AG04449 (cell line): ENCODE measurements at regions not wholly inside any gene's neighbourhood (a gene's known extent, or its start where the extent isn't known, plus 50 kb on each side); places are given as distances from the start of the nearest gene placed in this dataset.

ENCODE experiments used
- CTCF ChIA-PET: fragments of 350-600 bp; formaldehyde crosslinking; extraction: SDS; loops from one replicate; lab custom pipeline; 2021; ENCODE audit warnings: antibody characterized with exemption; lab: Yijun Ruan, JAX
- POLR2A ChIA-PET: fragments of 400-600, 350-600 bp; formaldehyde crosslinking; extraction: SDS; loops from one replicate; lab custom pipeline; 2020; ENCODE audit warnings: antibody characterized with exemption, inconsistent platforms; lab: Yijun Ruan, JAX
- DNase-seq: peaks from one replicate; pipeline ENCODE4 v3.0.0-alpha.2; 2010; ENCODE audit warnings: low read depth, low spot score
- H3K4me3 ChIP-seq: 2 replicates; pipeline ENCODE4 v1.5.1; 2011; ENCODE audit warnings: low read depth, mild to moderate bottlenecking, control low read depth, low read length
- TF ChIP-seq, protein P1 (sequence below): IDR thresholded peaks from one replicate; pipeline ENCODE4 v1.5.1; 2011; ENCODE audit warnings: mild to moderate bottlenecking, moderate library complexity, low read length, control low read depth, inconsistent platforms; ENCODE audit not compliant: insufficient read depth; ENCODE audit errors: missing control alignments

DNA sequence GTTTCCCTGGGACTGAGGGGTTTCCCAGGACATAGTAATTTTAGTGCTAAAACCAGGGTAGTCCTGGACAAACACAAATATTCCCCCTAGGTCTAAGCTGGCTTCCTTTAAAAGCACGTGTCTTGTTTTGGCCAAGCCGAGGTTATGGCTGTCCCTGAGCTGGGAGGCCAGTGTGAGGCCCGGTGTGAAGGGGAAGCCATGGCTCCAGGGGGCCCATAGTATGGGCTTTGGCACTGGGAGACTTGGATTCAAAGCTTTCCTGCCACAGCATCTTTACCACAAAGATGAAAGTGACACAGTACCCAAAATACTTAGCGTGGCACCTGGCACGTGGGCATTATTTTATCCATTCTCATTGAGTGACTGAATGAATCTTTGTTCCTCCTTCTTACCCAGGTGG, 345.2 kb downstream of the ZNF536 start:
- POLR2A ChIA-PET, result no interaction called here
- DNase-seq, result no peak
- no peak overlapping the region for H3K4me3 ChIP-seq
- TF ChIP-seq, protein P1, sequence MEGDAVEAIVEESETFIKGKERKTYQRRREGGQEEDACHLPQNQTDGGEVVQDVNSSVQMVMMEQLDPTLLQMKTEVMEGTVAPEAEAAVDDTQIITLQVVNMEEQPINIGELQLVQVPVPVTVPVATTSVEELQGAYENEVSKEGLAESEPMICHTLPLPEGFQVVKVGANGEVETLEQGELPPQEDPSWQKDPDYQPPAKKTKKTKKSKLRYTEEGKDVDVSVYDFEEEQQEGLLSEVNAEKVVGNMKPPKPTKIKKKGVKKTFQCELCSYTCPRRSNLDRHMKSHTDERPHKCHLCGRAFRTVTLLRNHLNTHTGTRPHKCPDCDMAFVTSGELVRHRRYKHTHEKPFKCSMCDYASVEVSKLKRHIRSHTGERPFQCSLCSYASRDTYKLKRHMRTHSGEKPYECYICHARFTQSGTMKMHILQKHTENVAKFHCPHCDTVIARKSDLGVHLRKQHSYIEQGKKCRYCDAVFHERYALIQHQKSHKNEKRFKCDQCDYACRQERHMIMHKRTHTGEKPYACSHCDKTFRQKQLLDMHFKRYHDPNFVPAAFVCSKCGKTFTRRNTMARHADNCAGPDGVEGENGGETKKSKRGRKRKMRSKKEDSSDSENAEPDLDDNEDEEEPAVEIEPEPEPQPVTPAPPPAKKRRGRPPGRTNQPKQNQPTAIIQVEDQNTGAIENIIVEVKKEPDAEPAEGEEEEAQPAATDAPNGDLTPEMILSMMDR, result no peak
- CTCF ChIA-PET, result interaction anchor here (0.7 kb wide), 1 partner anchor 1507 kb away, joined by 3 read pairs; no protein-coding TSS in a partner anchor

DNA sequence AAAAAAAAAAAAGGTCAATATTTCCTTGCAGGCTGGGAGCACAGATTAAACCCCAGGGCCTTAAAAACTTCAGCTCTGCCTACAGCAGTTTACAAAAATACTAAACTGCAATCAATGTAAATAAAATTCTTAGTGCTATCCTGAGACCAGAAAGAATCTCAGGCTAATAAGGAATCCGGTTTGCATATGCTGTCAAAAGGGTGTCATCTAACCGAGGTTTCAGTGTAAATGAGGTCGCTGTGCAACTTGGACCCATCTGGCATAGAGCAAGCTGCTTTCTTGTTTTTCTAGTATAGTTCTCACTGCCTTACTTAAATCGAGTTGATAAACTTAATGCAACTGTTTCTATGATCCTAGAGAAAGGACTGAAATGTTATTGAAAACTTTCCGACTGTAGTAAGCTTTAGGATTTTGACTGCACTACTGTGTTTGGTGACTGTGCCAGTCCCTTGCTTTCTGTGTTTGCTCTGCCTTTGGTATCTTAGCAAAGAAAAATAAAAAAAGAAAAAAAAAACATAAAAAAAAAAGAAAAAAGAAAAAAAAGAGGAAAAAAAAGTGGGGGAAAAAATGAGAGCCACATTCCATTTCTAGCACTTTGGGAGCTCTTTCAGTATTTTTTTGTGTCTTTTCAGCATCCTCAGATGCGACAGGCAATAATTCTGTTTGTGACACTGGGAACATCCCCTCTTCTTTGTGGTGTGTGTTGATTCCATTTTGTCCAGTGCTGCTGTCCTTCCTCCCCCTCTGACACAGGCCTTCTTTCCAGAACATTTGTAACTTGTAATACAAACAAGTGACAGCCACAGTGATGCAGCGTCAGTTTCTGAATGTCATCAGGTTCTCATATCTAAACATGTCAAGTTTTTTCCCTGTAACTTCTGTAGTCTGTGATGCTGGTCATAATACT, 340.5 kb downstream of the ZNF536 start:
- ChIA-PET CTCF (no interaction called here), POLR2A (no interaction called here)
- DNase-seq, result no peak
- TF ChIP-seq, protein P1, result no peak
- no peak overlapping the region for H3K4me3 ChIP-seq

DNA sequence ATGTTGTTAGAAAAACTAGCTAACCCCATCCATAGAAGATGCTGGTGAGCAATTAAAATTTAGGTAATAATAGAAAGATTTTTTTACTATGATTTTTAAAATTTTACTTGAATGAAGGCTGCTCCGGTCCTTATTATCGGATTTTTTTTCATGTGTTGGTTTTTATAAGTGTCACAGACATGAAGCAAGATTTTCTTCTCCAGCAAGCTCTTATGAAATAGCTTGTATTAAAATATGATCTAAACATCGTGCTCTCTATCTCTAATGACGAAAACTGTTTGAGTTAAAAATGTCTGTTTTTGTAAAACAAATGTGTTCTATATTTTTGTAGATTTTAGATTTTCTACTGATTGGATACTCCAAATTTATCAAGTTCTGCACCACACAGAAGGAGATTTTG, 339.6 kb downstream of the ZNF536 start:
- no peak for DNase-seq
- H3K4me3 ChIP-seq, result no peak overlapping the region
- ChIA-PET POLR2A (no interaction called here), CTCF (no interaction called here)
- TF ChIP-seq, protein P1, result no peak

DNA sequence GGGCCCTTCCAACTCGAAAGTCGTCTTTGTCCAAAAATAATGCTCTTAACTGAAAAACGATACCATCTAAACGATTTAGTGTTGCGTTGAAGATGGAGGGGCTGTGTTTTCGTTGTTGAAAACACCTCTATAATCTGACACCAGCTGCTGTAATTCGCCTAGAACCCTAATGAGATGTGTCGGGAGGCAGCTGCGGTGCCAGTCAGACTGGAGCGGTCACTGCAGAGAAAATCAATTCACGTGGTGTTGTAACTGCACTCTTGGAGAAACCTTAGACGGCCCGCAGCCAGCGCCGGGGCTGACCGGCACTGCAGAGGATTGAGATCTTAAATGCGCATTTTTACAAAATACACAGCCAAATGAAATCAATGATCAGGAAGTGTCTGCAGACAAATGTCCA, 339.1 kb downstream of the ZNF536 start:
- ChIA-PET POLR2A (no interaction called here), CTCF (no interaction called here)
- DNase-seq, result no peak

DNA sequence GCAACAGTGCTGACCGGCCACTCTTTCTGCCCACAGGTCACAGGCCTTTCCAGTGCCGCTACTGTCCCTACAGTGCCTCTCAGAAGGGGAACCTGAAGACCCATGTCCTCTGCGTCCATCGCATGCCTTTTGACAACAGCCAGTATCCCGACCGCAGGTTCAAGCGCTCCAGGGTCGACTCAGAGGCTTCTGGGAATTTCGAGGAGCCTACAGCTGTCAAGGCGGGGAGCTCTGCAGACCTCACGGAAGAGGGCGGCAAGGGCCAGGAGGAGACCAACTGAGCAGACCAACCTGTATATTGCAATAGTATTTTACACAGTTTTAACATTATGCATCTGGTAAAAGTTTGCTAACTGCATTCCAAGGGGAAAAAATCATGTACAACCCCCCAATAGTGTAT, 338.5 kb downstream of the ZNF536 start:
- DNase-seq, result no peak
- CTCF ChIA-PET, result no interaction called here
- TF ChIP-seq, protein P1, result no peak

More for the DNA sequence above, 339.1 kb downstream of the ZNF536 start:
- no peak overlapping the region for H3K4me3 ChIP-seq
- TF ChIP-seq, protein P1, result no peak

DNA sequence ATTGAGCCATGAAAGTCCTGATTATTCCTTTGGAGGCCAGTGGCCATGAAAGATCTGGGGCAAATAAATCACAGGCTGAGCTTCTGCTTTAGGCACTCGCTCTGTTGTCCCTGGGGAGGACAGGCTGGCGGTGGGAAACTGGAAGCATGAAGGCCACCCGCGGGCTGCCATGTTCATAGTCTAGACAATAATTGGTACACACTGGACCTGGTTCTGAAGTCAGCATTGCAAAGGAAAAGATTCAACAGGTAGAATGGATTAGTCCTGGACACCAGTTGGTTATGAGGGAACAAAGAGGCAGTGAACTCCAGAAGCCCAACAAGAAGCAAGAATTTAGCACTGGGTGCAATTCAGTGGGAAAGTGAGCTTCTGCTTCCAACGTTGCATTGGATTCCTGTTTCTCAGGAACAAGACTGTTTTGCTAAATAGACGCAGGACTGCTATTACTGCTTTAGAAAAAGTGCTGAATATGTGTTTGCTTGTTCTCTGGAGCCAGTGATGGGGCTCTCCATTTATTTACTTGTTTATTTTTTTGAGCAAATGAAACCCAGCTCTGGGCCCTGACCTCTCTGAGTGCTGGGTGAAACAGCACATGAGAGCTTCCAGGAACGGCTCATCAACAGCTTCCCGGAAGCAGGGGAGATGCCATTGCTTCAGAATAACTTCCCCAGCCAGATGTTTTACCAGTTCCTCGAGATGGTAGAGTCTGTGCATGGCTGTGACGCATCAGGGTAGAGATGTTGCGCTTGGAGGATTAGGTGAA, 336.4 kb downstream of the ZNF536 start:
- ChIA-PET CTCF (interaction anchor here (1.3 kb wide), 1 partner anchor 21 kb away, joined by 3 read pairs; no protein-coding TSS in a partner anchor), POLR2A (no interaction called here)
- H3K4me3 ChIP-seq, result no peak overlapping the region
- TF ChIP-seq, protein P1, result no peak
- DNase-seq, result no peak

More for the DNA sequence above, 338.5 kb downstream of the ZNF536 start:
- POLR2A ChIA-PET, result no interaction called here
- no peak overlapping the region for H3K4me3 ChIP-seq
